HCT116 (cell line): ENCODE measurements at regions not wholly inside any gene's neighbourhood (a gene's known extent, or its start where the extent isn't known, plus 50 kb on each side); places are given as distances from the start of the nearest gene placed in this dataset.
"Not testable (repeated sequence)": the region's sequence is repeated elsewhere in the genome, so short reads cannot be mapped to it uniquely, and the experiment has no call there.

ENCODE experiments used
- ATAC-seq: fragments of 200-7000 bp; cut with Tn5 transposase; 2 replicates; pipeline ENCODE4 v1.9.1; 2020; ENCODE audit warnings: mild to moderate bottlenecking, moderate library complexity
- BruUV-seq: library from RNA; stranded (reverse); fragments of 400-500 nt; replicated peaks from 2 replicates; lab custom pipeline; 2021; lab: Mats Ljungman, UMichigan
- CTCF ChIA-PET: fragments of 300-600 bp; sonication (Branson Sonifier 250); formaldehyde crosslinking; loops from one replicate; lab custom pipeline; 2021; ENCODE audit warnings: antibody characterized with exemption; lab: Charles Lee
- POLR2A ChIA-PET: fragments of 300-600, 350-600 bp; sonication (Branson Sonifier 250); formaldehyde crosslinking; loops from one replicate; lab custom pipeline; 2021; ENCODE audit warnings: antibody characterized with exemption; lab: Charles Lee
- RAD21 ChIA-PET, 2 experiments: fragments of 300-600 bp; sonication (Branson Sonifier 250); formaldehyde crosslinking; loops; one replicate each; lab custom pipeline; 2023; ENCODE audit warnings: low total read pairs in 2 of 2; ENCODE audit not compliant: uncharacterized antibody in 2 of 2, unreplicated experiment in 2 of 2, low non-redundant PET in 1 of 2; lab: Charles Lee
- DNase-seq: peaks from one replicate; pipeline ENCODE4 v3.0.0-alpha.2; 2010; ENCODE audit warnings: low read depth, low spot score
- H2AFZ ChIP-seq: fragments of 200-600 bp; shearing (Covaris generic), sonication (generic); 2 replicates; pipeline ENCODE4 v1.6.1; 2017; ENCODE audit warnings: low read depth, mixed run types, mixed read lengths, antibody characterized with exemption, low read length; ENCODE audit not compliant: poor library complexity, severe bottlenecking
- H3K27ac ChIP-seq: 2 replicates; pipeline ENCODE4 v1.5.1; 2012; ENCODE audit warnings: low read depth, low read length
- H3K27me3 ChIP-seq: fragments of 200-600 bp; sonication (generic); 2 replicates; pipeline ENCODE4 v1.6.1; 2016; ENCODE audit warnings: mixed run types, low read length, mixed read lengths; ENCODE audit not compliant: insufficient read depth
- H3K36me3 ChIP-seq, 2 experiments: fragments of 200-500 bp in 1 of 2; fragments of 200-600 bp in 1 of 2; sonication (Bioruptor generic) in 1 of 2; sonication (generic) in 1 of 2; 2 replicates each; pipeline versions ENCODE4 v1.5.1 to v1.6.1; 2014 to 2016; ENCODE audit warnings: low read length in 2 of 2, inconsistent platforms in 1 of 2, mixed read lengths in 1 of 2, mixed run types in 1 of 2; ENCODE audit not compliant: insufficient read depth in 2 of 2, control insufficient read depth in 1 of 2
- H3K4me1 ChIP-seq, 2 experiments: fragments of 200-600 bp in 1 of 2; sonication (generic) in 1 of 2; 2 replicates each; pipeline versions ENCODE4 v1.5.1 to v1.6.1; 2012 to 2017; ENCODE audit warnings: low read length in 2 of 2, inconsistent platforms in 1 of 2, mild to moderate bottlenecking in 1 of 2, mixed read lengths in 1 of 2, mixed run types in 1 of 2, moderate library complexity in 1 of 2; ENCODE audit not compliant: insufficient read depth in 2 of 2, control insufficient read depth in 1 of 2
- H3K4me2 ChIP-seq: fragments of 200-600 bp; sonication (generic); 2 replicates; pipeline ENCODE4 v1.6.1; 2017; ENCODE audit warnings: mixed run types, low read length, mixed read lengths
- H3K4me3 ChIP-seq, 2 experiments: fragments of 200-600 bp in 1 of 2; sonication (generic) in 1 of 2; replicated peaks in 1 of 2; 2 replicates each; pipeline ENCODE4 v1.5.1; 2011 to 2016; ENCODE audit warnings: low read length in 2 of 2, control low read depth in 1 of 2, low read depth in 1 of 2, mild to moderate bottlenecking in 1 of 2, mixed read lengths in 1 of 2, mixed run types in 1 of 2
- H3K79me2 ChIP-seq: fragments of 200-600 bp; sonication (generic); 2 replicates; pipeline ENCODE4 v1.6.1; 2017; ENCODE audit warnings: mild to moderate bottlenecking, mixed run types, low read length, moderate library complexity, mixed read lengths; ENCODE audit not compliant: insufficient read depth
- H3K9ac ChIP-seq: fragments of 200-600 bp; sonication (generic); 2 replicates; pipeline ENCODE4 v1.6.1; 2016; ENCODE audit warnings: low read length, mixed read lengths
- H3K9me2 ChIP-seq: fragments of 200-600 bp; sonication (generic), shearing (Covaris generic); 2 replicates; pipeline ENCODE4 v1.6.1; 2017; ENCODE audit warnings: mixed run types, mild to moderate bottlenecking, moderate library complexity; ENCODE audit not compliant: insufficient read depth
- H3K9me3 ChIP-seq, 2 experiments: fragments of 200-500 bp in 1 of 2; fragments of 200-600 bp in 1 of 2; sonication (Bioruptor generic) in 1 of 2; sonication (generic) in 1 of 2; 2 replicates each; pipeline ENCODE4 v1.6.1; 2014 to 2017; ENCODE audit warnings: low read length in 2 of 2, mixed read lengths in 2 of 2, inconsistent platforms in 1 of 2, low read depth in 1 of 2, mild to moderate bottlenecking in 1 of 2, mixed run types in 1 of 2, moderate library complexity in 1 of 2; ENCODE audit not compliant: control insufficient read depth in 1 of 2, insufficient read depth in 1 of 2
- H4K20me1 ChIP-seq: fragments of 200-600 bp; sonication (generic), shearing (Covaris generic); 2 replicates; pipeline ENCODE4 v1.6.1; 2017; ENCODE audit warnings: mixed run types, mild to moderate bottlenecking, moderate library complexity; ENCODE audit not compliant: insufficient read depth
- CBX3 ChIP-seq: IDR thresholded peaks from 2 replicates; pipeline ENCODE4 v1.6.1; 2012; ENCODE audit warnings: low read depth
- ELF1 ChIP-seq: IDR thresholded peaks from 2 replicates; pipeline ENCODE4 v1.6.1; 2012; ENCODE audit warnings: low read depth, borderline replicate concordance
- EZH2phosphoT487 ChIP-seq: fragments of 200-600 bp; IDR thresholded peaks from 2 replicates; pipeline ENCODE4 v1.6.1; 2018; ENCODE audit warnings: antibody characterized with exemption, borderline replicate concordance
- MAX ChIP-seq: IDR thresholded peaks from 2 replicates; pipeline ENCODE4 v1.6.1; 2012
- POLR2AphosphoS5 ChIP-seq: IDR thresholded peaks from 2 replicates; pipeline ENCODE4 v1.6.1; 2011; ENCODE audit warnings: mild to moderate bottlenecking, low read depth, low read length, moderate library complexity
- SIN3A ChIP-seq: IDR thresholded peaks from 2 replicates; pipeline ENCODE4 v1.6.1; 2012; ENCODE audit warnings: low read depth
- YY1 ChIP-seq: IDR thresholded peaks from 2 replicates; pipeline ENCODE4 v1.6.1; 2011; ENCODE audit warnings: low read length, low read depth, moderate library complexity, mild to moderate bottlenecking; ENCODE audit not compliant: insufficient replicate concordance; ENCODE audit errors: extremely low read depth
- ZNF274 ChIP-seq: fragments of 200-500 bp; sonication (Bioruptor generic); IDR thresholded peaks from 2 replicates; pipeline ENCODE4 v1.6.1; 2014; ENCODE audit warnings: mild to moderate bottlenecking, low read depth, low read length, inconsistent platforms
- intact Hi-C: fragments of 100-400 bp; cut with micrococcal nuclease; formaldehyde crosslinking; loops from 2 replicates; pipeline ENCODE4 v1.10.0; 2022

- Histone ChIP-seq H3K9me3 (no peaks in the 10 kb centered on the region), H4K20me1 (no peaks in the 10 kb centered on the region), H3K79me2 (no peaks in the 10 kb centered on the region), H3K4me2 (no peak overlapping the region), H3K27me3 (no peaks in the 10 kb centered on the region), H3K27ac (no peak overlapping the region), H3K4me1 (no peaks in the 10 kb centered on the region), H3K9me2 (no peaks in the 10 kb centered on the region), H3K36me3 (no peaks in the 10 kb centered on the region), H3K9ac (no peak overlapping the region), H3K4me3 (no peak overlapping the region), H2AFZ (no peak overlapping the region)
- ChIA-PET CTCF (no interaction called here), POLR2A (no interaction called here), RAD21 (no interaction called here)
- intact Hi-C loops: no loop called here
- DNase-seq: no peak
- TF ChIP-seq SIN3A: no peak
- TF ChIP-seq ELF1: no peak
- TF ChIP-seq POLR2AphosphoS5: no peak
- no peak for TF ChIP-seq ZNF274
- no peak for ATAC-seq
- no TSS peak for BruUV-seq
Observed at GRCh38 chr4:157689476-157689875, 468.9 kb downstream of the GRIA2 start.

GRCh38 chr4:157687971-157688370, 467.4 kb downstream of the GRIA2 start:
- H3K27me3 ChIP-seq: no peaks in the 10 kb centered on the region
- no peak overlapping the region for H3K27ac ChIP-seq
- CTCF ChIA-PET: no interaction called here
- H3K9me3 ChIP-seq: no peaks in the 10 kb centered on the region
- no peaks in the 10 kb centered on the region for H4K20me1 ChIP-seq
- intact Hi-C loops: no loop called here
- H2AFZ ChIP-seq: no peak overlapping the region
- ATAC-seq (no peak), DNase-seq (no peak)
- no peak overlapping the region for H3K4me3 ChIP-seq
- no peaks in the 10 kb centered on the region for H3K36me3 ChIP-seq
- no peak overlapping the region for H3K9ac ChIP-seq
- RAD21 ChIA-PET: no interaction called here
- no peaks in the 10 kb centered on the region for H3K79me2 ChIP-seq
- BruUV-seq: no TSS peak
- H3K4me1 ChIP-seq: no peaks in the 10 kb centered on the region
- H3K9me2 ChIP-seq: no peaks in the 10 kb centered on the region; the same call in 1 of the 2 replicates
- H3K4me2 ChIP-seq: no peak overlapping the region
- POLR2A ChIA-PET: no interaction called here
- no peak for TF ChIP-seq CBX3
- TF ChIP-seq EZH2phosphoT487: no peak
- no peak for TF ChIP-seq ELF1
- TF ChIP-seq SIN3A: no peak
- TF ChIP-seq MAX: no peak
- TF ChIP-seq ZNF274: no peak
- no peak for TF ChIP-seq YY1

- RAD21 ChIA-PET, BruUV-seq: not testable (repeated sequence)
Observed at GRCh38 chr4:157679326-157679725, 458.8 kb downstream of the GRIA2 start.

More at GRCh38 chr4:157679326-157679725, 458.8 kb downstream of the GRIA2 start:
- DNase-seq, CTCF ChIA-PET, H3K27me3 ChIP-seq, POLR2A ChIA-PET, H3K4me3 ChIP-seq, H3K9me2 ChIP-seq, H3K4me2 ChIP-seq, H3K79me2 ChIP-seq, H3K36me3 ChIP-seq, H2AFZ ChIP-seq, H4K20me1 ChIP-seq, intact Hi-C loops, H3K9me3 ChIP-seq, H3K4me1 ChIP-seq, H3K27ac ChIP-seq, ATAC-seq, H3K9ac ChIP-seq: not testable (repeated sequence)
